ENCODE measurements at regions not wholly inside any gene's neighbourhood (a gene's known extent, or its start where the extent isn't known, plus 50 kb on each side); places are given as distances from the start of the nearest gene placed in this dataset.

DNA sequence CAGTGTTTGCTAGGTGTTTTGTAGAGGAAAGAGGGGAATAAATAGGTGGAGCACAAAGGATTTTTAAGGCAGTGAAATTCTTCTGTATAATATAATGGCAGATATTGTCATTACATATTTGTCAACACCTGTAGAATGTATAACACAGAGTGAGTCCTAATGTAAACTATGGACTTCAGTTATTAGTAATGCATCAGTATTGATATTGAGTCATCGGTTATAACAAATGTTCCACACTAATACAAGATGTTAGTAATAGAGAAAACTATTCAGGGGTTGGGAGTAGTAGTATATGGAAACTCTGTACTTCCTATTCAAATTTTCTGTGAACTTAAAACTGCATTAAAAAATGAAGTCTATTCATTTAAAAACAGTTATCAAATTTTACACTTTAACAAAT is 299.2 kb downstream of the UBE3D start:
- H3K9me3 ChIP-seq (replicated peaks; ENCODE audit: control insufficient read depth, insufficient read depth, low read length): no peaks in the 10 kb centered on the region
- WGBS (ENCODE audit: insufficient coverage, insufficient replicate concordance, low lambda C conversion rate, missing lambda C conversion rate): 42% methylated on average over 1 of the region's 1 CpG
- no peak for DNase-seq (ENCODE audit: low read depth, low spot score)
- no peak for FAIRE-seq
- RAD21 ChIA-PET (ENCODE audit: unreplicated experiment): no interaction called here
- in situ Hi-C loops (cut with MboI): no loop called here
- POLR2A ChIA-PET: no interaction called here
- H3K79me2 ChIP-seq (ENCODE audit: control insufficient read depth, insufficient read depth, low read length): no peaks in the 10 kb centered on the region
- no peak overlapping the region for H3K27ac ChIP-seq (ENCODE audit: control insufficient read depth, insufficient read depth)
- no peak overlapping the region for H2AFZ ChIP-seq (ENCODE audit: control insufficient read depth, low read depth, low read length)
- H3K27me3 ChIP-seq (replicated peaks in 1 of 2; ENCODE audit: control insufficient read depth in 2 of 2, insufficient read depth in 2 of 2, low read length in 1 of 2): no peaks in the 10 kb centered on the region
- SMC1A ChIA-PET (ENCODE audit: uncharacterized antibody, unreplicated experiment): no interaction called here
- BruUV-seq (replicated peaks): no TSS peak
- no peaks in the 10 kb centered on the region for H3K36me3 ChIP-seq (ENCODE audit: control insufficient read depth in 2 of 2, insufficient read depth in 2 of 2, low read length in 1 of 2)
- CTCF ChIA-PET: no interaction called here
- no peak for ATAC-seq
- no peaks in the 10 kb centered on the region for H3K4me1 ChIP-seq (ENCODE audit: control insufficient read depth, insufficient read depth, low read length)
- intact Hi-C loops (cut with micrococcal nuclease; ENCODE audit: unreplicated experiment): no loop called here
- no peak overlapping the region for H3K4me3 ChIP-seq
- no peak overlapping the region for H3K4me2 ChIP-seq (ENCODE audit: control insufficient read depth, insufficient read depth)
- H3K9ac ChIP-seq (ENCODE audit: control insufficient read depth, insufficient read depth, low read length): no peak overlapping the region
- H4K20me1 ChIP-seq (ENCODE audit: control insufficient read depth, insufficient read depth): no peaks in the 10 kb centered on the region
- TF ChIP-seq, protein P1, sequence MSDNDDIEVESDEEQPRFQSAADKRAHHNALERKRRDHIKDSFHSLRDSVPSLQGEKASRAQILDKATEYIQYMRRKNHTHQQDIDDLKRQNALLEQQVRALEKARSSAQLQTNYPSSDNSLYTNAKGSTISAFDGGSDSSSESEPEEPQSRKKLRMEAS (IDR thresholded peaks at IDR 0.05; ENCODE audit: low read depth, low read length): no peak
- TF ChIP-seq, protein P2, sequence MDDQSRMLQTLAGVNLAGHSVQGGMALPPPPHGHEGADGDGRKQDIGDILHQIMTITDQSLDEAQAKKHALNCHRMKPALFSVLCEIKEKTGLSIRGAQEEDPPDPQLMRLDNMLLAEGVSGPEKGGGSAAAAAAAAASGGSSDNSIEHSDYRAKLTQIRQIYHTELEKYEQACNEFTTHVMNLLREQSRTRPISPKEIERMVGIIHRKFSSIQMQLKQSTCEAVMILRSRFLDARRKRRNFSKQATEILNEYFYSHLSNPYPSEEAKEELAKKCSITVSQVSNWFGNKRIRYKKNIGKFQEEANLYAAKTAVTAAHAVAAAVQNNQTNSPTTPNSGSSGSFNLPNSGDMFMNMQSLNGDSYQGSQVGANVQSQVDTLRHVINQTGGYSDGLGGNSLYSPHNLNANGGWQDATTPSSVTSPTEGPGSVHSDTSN (IDR thresholded peaks at IDR 0.05; ENCODE audit: insufficient replicate concordance, low read depth, low read length): no peak
- TF ChIP-seq CBX5 (IDR thresholded peaks at IDR 0.05; ENCODE audit: low read depth) (no peak), FOXM1 (IDR thresholded peaks at IDR 0.05; ENCODE audit: low read depth, low read length) (no peak), ZNF274 (IDR thresholded peaks at IDR 0.05; ENCODE audit: insufficient read depth, insufficient read length) (no peak), HDAC2 (IDR thresholded peaks at IDR 0.05) (no peak), NFXL1 (IDR thresholded peaks at IDR 0.05; ENCODE audit: borderline replicate concordance) (no peak), TAF1 (IDR thresholded peaks at IDR 0.05; ENCODE audit: borderline replicate concordance, low read depth, low read length) (no peak), ESRRA (IDR thresholded peaks at IDR 0.05; ENCODE audit: low read length) (no peak), SRF (IDR thresholded peaks at IDR 0.05; ENCODE audit: low read depth in 2 of 2, low read length in 2 of 2) (no peak), MEF2A (IDR thresholded peaks at IDR 0.05; ENCODE audit: insufficient read depth, low read depth, low read length) (no peak), KAT2A (conservative IDR thresholded peaks at IDR 0.05; ENCODE audit: control insufficient read depth, low read depth, low read length) (no peak), ZSCAN29 (IDR thresholded peaks at IDR 0.05) (no peak)
- TF ChIP-seq, protein P3, sequence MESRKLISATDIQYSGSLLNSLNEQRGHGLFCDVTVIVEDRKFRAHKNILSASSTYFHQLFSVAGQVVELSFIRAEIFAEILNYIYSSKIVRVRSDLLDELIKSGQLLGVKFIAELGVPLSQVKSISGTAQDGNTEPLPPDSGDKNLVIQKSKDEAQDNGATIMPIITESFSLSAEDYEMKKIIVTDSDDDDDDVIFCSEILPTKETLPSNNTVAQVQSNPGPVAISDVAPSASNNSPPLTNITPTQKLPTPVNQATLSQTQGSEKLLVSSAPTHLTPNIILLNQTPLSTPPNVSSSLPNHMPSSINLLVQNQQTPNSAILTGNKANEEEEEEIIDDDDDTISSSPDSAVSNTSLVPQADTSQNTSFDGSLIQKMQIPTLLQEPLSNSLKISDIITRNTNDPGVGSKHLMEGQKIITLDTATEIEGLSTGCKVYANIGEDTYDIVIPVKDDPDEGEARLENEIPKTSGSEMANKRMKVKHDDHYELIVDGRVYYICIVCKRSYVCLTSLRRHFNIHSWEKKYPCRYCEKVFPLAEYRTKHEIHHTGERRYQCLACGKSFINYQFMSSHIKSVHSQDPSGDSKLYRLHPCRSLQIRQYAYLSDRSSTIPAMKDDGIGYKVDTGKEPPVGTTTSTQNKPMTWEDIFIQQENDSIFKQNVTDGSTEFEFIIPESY (IDR thresholded peaks at IDR 0.05): no peak
- TF ChIP-seq, protein P4, sequence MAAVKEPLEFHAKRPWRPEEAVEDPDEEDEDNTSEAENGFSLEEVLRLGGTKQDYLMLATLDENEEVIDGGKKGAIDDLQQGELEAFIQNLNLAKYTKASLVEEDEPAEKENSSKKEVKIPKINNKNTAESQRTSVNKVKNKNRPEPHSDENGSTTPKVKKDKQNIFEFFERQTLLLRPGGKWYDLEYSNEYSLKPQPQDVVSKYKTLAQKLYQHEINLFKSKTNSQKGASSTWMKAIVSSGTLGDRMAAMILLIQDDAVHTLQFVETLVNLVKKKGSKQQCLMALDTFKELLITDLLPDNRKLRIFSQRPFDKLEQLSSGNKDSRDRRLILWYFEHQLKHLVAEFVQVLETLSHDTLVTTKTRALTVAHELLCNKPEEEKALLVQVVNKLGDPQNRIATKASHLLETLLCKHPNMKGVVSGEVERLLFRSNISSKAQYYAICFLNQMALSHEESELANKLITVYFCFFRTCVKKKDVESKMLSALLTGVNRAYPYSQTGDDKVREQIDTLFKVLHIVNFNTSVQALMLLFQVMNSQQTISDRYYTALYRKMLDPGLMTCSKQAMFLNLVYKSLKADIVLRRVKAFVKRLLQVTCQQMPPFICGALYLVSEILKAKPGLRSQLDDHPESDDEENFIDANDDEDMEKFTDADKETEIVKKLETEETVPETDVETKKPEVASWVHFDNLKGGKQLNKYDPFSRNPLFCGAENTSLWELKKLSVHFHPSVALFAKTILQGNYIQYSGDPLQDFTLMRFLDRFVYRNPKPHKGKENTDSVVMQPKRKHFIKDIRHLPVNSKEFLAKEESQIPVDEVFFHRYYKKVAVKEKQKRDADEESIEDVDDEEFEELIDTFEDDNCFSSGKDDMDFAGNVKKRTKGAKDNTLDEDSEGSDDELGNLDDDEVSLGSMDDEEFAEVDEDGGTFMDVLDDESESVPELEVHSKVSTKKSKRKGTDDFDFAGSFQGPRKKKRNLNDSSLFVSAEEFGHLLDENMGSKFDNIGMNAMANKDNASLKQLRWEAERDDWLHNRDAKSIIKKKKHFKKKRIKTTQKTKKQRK (IDR thresholded peaks at IDR 0.05; ENCODE audit: low read depth, low read length): no peak
- TF ChIP-seq, protein P5, sequence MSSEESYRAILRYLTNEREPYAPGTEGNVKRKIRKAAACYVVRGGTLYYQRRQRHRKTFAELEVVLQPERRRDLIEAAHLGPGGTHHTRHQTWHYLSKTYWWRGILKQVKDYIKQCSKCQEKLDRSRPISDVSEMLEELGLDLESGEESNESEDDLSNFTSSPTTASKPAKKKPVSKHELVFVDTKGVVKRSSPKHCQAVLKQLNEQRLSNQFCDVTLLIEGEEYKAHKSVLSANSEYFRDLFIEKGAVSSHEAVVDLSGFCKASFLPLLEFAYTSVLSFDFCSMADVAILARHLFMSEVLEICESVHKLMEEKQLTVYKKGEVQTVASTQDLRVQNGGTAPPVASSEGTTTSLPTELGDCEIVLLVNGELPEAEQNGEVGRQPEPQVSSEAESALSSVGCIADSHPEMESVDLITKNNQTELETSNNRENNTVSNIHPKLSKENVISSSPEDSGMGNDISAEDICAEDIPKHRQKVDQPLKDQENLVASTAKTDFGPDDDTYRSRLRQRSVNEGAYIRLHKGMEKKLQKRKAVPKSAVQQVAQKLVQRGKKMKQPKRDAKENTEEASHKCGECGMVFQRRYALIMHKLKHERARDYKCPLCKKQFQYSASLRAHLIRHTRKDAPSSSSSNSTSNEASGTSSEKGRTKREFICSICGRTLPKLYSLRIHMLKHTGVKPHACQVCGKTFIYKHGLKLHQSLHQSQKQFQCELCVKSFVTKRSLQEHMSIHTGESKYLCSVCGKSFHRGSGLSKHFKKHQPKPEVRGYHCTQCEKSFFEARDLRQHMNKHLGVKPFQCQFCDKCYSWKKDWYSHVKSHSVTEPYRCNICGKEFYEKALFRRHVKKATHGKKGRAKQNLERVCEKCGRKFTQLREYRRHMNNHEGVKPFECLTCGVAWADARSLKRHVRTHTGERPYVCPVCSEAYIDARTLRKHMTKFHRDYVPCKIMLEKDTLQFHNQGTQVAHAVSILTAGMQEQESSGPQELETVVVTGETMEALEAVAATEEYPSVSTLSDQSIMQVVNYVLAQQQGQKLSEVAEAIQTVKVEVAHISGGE (CRISPR knock-in tag; IDR thresholded peaks at IDR 0.05): no peak
